PC-9 (cell line): ENCODE measurements at regions not wholly inside any gene's neighbourhood (a gene's known extent, or its start where the extent isn't known, plus 50 kb on each side); places are given as distances from the start of the nearest gene placed in this dataset.

Source experiments
- BruUV-seq: library from RNA; stranded (reverse); fragments of 400-500 nt; replicated peaks from 2 replicates; lab custom pipeline; 2021; lab: Mats Ljungman, UMichigan
- CTCF ChIA-PET: fragments of 300-600 bp; sonication (Branson Sonifier 250); formaldehyde crosslinking; loops from one replicate; lab custom pipeline; 2022; ENCODE audit warnings: antibody characterized with exemption; lab: Charles Lee
- POLR2A ChIA-PET: fragments of 300-600 bp; sonication (Branson Sonifier 250); formaldehyde crosslinking; loops from one replicate; lab custom pipeline; 2022; ENCODE audit warnings: antibody characterized with exemption; ENCODE audit not compliant: unreplicated experiment; lab: Charles Lee
- DNase-seq, 2 experiments: peaks; one replicate each; pipeline versions ENCODE4 v3.0.0 to v3.0.0-alpha.2; 2015 to 2022; ENCODE audit warnings: mixed read lengths in 1 of 2
- H2AFZ ChIP-seq: fragments of 200-600 bp; sonication (generic); 2 replicates; pipeline ENCODE4 v1.8.1; 2017; ENCODE audit warnings: antibody characterized with exemption
- H3F3A ChIP-seq: fragments of 200-600 bp; sonication (generic); 2 replicates; pipeline ENCODE4 v1.8.1; 2017; ENCODE audit warnings: antibody characterized with exemption, mild to moderate bottlenecking, low read depth; ENCODE audit not compliant: insufficient read depth
- H3K27ac ChIP-seq: fragments of 200-600 bp; sonication (generic); 2 replicates; pipeline ENCODE4 v1.6.1; 2016; ENCODE audit warnings: mixed run types
- H3K27me3 ChIP-seq: fragments of 200-600 bp; sonication (generic); 2 replicates; pipeline ENCODE4 v1.6.1; 2016; ENCODE audit warnings: low read depth, mixed run types; ENCODE audit not compliant: insufficient read depth
- H3K36me3 ChIP-seq: fragments of 200-600 bp; sonication (generic); 2 replicates; pipeline ENCODE4 v1.6.1; 2016; ENCODE audit warnings: low read depth, mixed run types
- H3K4me1 ChIP-seq: fragments of 200-600 bp; sonication (generic); replicated peaks from 2 replicates; pipeline ENCODE4 v1.6.1; 2016; ENCODE audit warnings: mixed run types; ENCODE audit not compliant: insufficient read depth
- H3K4me2 ChIP-seq: fragments of 200-600 bp; sonication (generic); 2 replicates; pipeline ENCODE4 v1.6.1; 2017; ENCODE audit warnings: mixed run types
- H3K4me3 ChIP-seq: fragments of 200-600 bp; sonication (generic); 2 replicates; pipeline ENCODE4 v1.6.1; 2016; ENCODE audit warnings: mixed run types
- H3K79me2 ChIP-seq: fragments of 200-600 bp; sonication (generic); 2 replicates; pipeline ENCODE4 v1.6.1; 2017; ENCODE audit warnings: low read depth, mixed run types
- H3K9me2 ChIP-seq: fragments of 200-600 bp; sonication (generic); 2 replicates; pipeline ENCODE4 v1.8.1; 2017; ENCODE audit warnings: mild to moderate bottlenecking; ENCODE audit not compliant: insufficient read depth
- H3K9me3 ChIP-seq: fragments of 200-600 bp; sonication (generic); 2 replicates; pipeline ENCODE4 v1.8.1; 2016; ENCODE audit warnings: low read depth; ENCODE audit not compliant: insufficient read depth
- H4K20me1 ChIP-seq: fragments of 200-600 bp; sonication (generic); 2 replicates; pipeline ENCODE4 v1.8.1; 2017; ENCODE audit not compliant: insufficient read depth
- CTCF ChIP-seq: fragments of 200-600 bp; sonication (generic); conservative IDR thresholded peaks from 2 replicates; pipeline ENCODE4 v1.6.1; 2017; ENCODE audit warnings: mixed run types, antibody characterized with exemption, mild to moderate bottlenecking, moderate library complexity
- EZH2 ChIP-seq: fragments of 200-600 bp; sonication (generic); IDR thresholded peaks from 2 replicates; pipeline ENCODE4 v1.8.0; 2017; ENCODE audit warnings: antibody characterized with exemption, low read depth
- intact Hi-C: fragments of 100-400 bp; cut with micrococcal nuclease; formaldehyde crosslinking; loops from one replicate; pipeline ENCODE4 v1.10.0; 2022; ENCODE audit not compliant: unreplicated experiment

- ChIA-PET POLR2A (no interaction called here), CTCF (interaction anchor here (0.7 kb wide), 1 partner anchor 120 kb away, joined by 3 read pairs; no protein-coding TSS in a partner anchor)
- TF ChIP-seq EZH2 (no peak), CTCF (no peak)
- no peaks in the 10 kb centered on the region for H3K36me3 ChIP-seq
- H3K4me3 ChIP-seq, result no peak overlapping the region
- no peak overlapping the region for H2AFZ ChIP-seq
- H3K79me2 ChIP-seq, result no peaks in the 10 kb centered on the region
- H3K9me2 ChIP-seq, result no peaks in the 10 kb centered on the region
- H4K20me1 ChIP-seq, result no peaks in the 10 kb centered on the region
- no TSS peak for BruUV-seq
- no peaks in the 10 kb centered on the region for H3K9me3 ChIP-seq
- intact Hi-C loops, result no loop called here
- no peak overlapping the region for H3K4me2 ChIP-seq
- H3K4me1 ChIP-seq, result no peaks in the 10 kb centered on the region
- no peak for DNase-seq
- H3K27me3 ChIP-seq, result no peaks in the 10 kb centered on the region
- H3F3A ChIP-seq, result no peaks in the 10 kb centered on the region
- no peak overlapping the region for H3K27ac ChIP-seq
Observed at GRCh38 chr5:15433709-15434108, 66.3 kb upstream of the FBXL7 start.

GRCh38 chr5:15431923-15432322, 68.1 kb upstream of the FBXL7 start:
- Histone ChIP-seq H3K79me2 (no peaks in the 10 kb centered on the region), H3K9me3 (no peaks in the 10 kb centered on the region), H4K20me1 (no peaks in the 10 kb centered on the region), H3K27me3 (no peaks in the 10 kb centered on the region), H3K27ac (no peak overlapping the region), H3K4me1 (no peaks in the 10 kb centered on the region), H3F3A (no peaks in the 10 kb centered on the region), H3K4me3 (no peak overlapping the region), H3K36me3 (no peaks in the 10 kb centered on the region), H3K4me2 (no peak overlapping the region), H3K9me2 (no peaks in the 10 kb centered on the region), H2AFZ (no peak overlapping the region)
- TF ChIP-seq EZH2 (no peak), CTCF (no peak)
- ChIA-PET CTCF (no interaction called here), POLR2A (no interaction called here)
- DNase-seq, result no peak
- no TSS peak for BruUV-seq
- intact Hi-C loops, result no loop called here

DNA sequence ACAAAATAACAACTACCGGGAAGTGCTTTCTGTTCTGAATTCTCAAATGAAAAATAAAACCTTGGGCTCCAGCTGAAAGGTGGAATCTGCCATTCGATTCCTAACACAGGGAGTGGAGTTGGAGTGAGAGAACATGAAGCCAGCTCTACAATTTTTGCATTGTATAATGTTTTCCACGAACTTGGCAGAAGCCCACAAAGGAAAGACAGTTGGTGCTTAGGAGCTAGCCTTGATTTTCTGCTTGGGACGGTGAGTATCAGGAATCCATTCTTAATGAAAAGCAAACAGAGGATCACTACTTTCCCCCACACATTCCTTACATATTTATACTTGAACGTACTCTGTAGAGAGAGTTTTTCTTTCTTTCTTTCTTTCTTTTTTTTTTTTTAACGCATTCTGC, 74.2 kb upstream of the FBXL7 start:
- no peaks in the 10 kb centered on the region for H3K36me3 ChIP-seq
- TF ChIP-seq EZH2, result no peak
- no peak for TF ChIP-seq CTCF
- no peak overlapping the region for H3K4me2 ChIP-seq
- no peak overlapping the region for H2AFZ ChIP-seq
- ChIA-PET POLR2A (no interaction called here), CTCF (no interaction called here)
- H3K4me3 ChIP-seq, result no peak overlapping the region
- DNase-seq, result no peak
- no peaks in the 10 kb centered on the region for H3K79me2 ChIP-seq
- H3F3A ChIP-seq, result no peaks in the 10 kb centered on the region
- H3K9me2 ChIP-seq, result no peaks in the 10 kb centered on the region
- intact Hi-C loops, result no loop called here
- no peak overlapping the region for H3K27ac ChIP-seq
- no peaks in the 10 kb centered on the region for H3K9me3 ChIP-seq
- H3K27me3 ChIP-seq, result no peaks in the 10 kb centered on the region
- BruUV-seq, result no TSS peak
- no peaks in the 10 kb centered on the region for H4K20me1 ChIP-seq
- H3K4me1 ChIP-seq, result no peaks in the 10 kb centered on the region
